ENCODE measurements at regions not wholly inside any gene's neighbourhood (a gene's known extent, or its start where the extent isn't known, plus 50 kb on each side); places are given as distances from the start of the nearest gene placed in this dataset.

- H3K36me3 Mint-ChIP-seq (ENCODE audit: insufficient read depth, unreplicated experiment): no peaks in the 10 kb centered on the region
- no peak for DNase-seq
- TF ChIP-seq CTCF (IDR thresholded peaks at IDR 0.05; ENCODE audit: unreplicated experiment): no peak
- H3K27me3 Mint-ChIP-seq (ENCODE audit: unreplicated experiment): no peaks in the 10 kb centered on the region
- H3K4me1 Mint-ChIP-seq (ENCODE audit: low read depth, unreplicated experiment): no peaks in the 10 kb centered on the region
- CTCF ChIA-PET: no interaction called here
- no peak overlapping the region for H3K4me3 Mint-ChIP-seq (ENCODE audit: low read depth, unreplicated experiment)
- H3K27ac Mint-ChIP-seq (ENCODE audit: unreplicated experiment): no peak overlapping the region
- H3K9me3 Mint-ChIP-seq (ENCODE audit: low read depth, unreplicated experiment): no peaks in the 10 kb centered on the region
- intact Hi-C loops (cut with micrococcal nuclease; ENCODE audit: unreplicated experiment): no loop called here
- BruUV-seq (replicated peaks): no TSS peak
Measured at GRCh38 chr1:119228335-119229080, 88.1 kb upstream of the WARS2 start.

GRCh38 chr1:119235120-119235519, 94.7 kb upstream of the WARS2 start:
- TF ChIP-seq CTCF (IDR thresholded peaks at IDR 0.05; ENCODE audit: unreplicated experiment): no peak
- H3K4me3 Mint-ChIP-seq (ENCODE audit: low read depth, unreplicated experiment): no peak overlapping the region
- no TSS peak for BruUV-seq (replicated peaks)
- no peaks in the 10 kb centered on the region for H3K36me3 Mint-ChIP-seq (ENCODE audit: insufficient read depth, unreplicated experiment)
- no peaks in the 10 kb centered on the region for H3K9me3 Mint-ChIP-seq (ENCODE audit: low read depth, unreplicated experiment)
- no peak overlapping the region for H3K27ac Mint-ChIP-seq (ENCODE audit: unreplicated experiment)
- no peaks in the 10 kb centered on the region for H3K4me1 Mint-ChIP-seq (ENCODE audit: low read depth, unreplicated experiment)
- no peaks in the 10 kb centered on the region for H3K27me3 Mint-ChIP-seq (ENCODE audit: unreplicated experiment)
- no peak for DNase-seq
- intact Hi-C loops (cut with micrococcal nuclease; ENCODE audit: unreplicated experiment): no loop called here
- CTCF ChIA-PET: no interaction called here

- DNase-seq: no peak
- intact Hi-C loops (cut with micrococcal nuclease; ENCODE audit: unreplicated experiment): no loop called here
- no peak for TF ChIP-seq CTCF (IDR thresholded peaks at IDR 0.05; ENCODE audit: unreplicated experiment)
- Mint-ChIP-seq H3K9me3 (ENCODE audit: low read depth, unreplicated experiment) (peaks cover 2% of the 10 kb centered on the region), H3K27me3 (ENCODE audit: unreplicated experiment) (no peaks in the 10 kb centered on the region), H3K36me3 (ENCODE audit: insufficient read depth, unreplicated experiment) (no peaks in the 10 kb centered on the region), H3K27ac (ENCODE audit: unreplicated experiment) (no peak overlapping the region), H3K4me1 (ENCODE audit: low read depth, unreplicated experiment) (no peaks in the 10 kb centered on the region), H3K4me3 (ENCODE audit: low read depth, unreplicated experiment) (no peak overlapping the region)
- CTCF ChIA-PET: no interaction called here
- no TSS peak for BruUV-seq (replicated peaks)
Measured at GRCh38 chr1:119245881-119246280, 105.4 kb upstream of the WARS2 start.

GRCh38 chr1:119249283-119249682, 108.8 kb upstream of the WARS2 start:
- DNase-seq: no peak
- no TSS peak for BruUV-seq (replicated peaks)
- Mint-ChIP-seq H3K4me3 (ENCODE audit: low read depth, unreplicated experiment) (no peak overlapping the region), H3K9me3 (ENCODE audit: low read depth, unreplicated experiment) (peaks cover 2% of the 10 kb centered on the region), H3K27me3 (ENCODE audit: unreplicated experiment) (no peaks in the 10 kb centered on the region), H3K36me3 (ENCODE audit: insufficient read depth, unreplicated experiment) (no peaks in the 10 kb centered on the region), H3K27ac (ENCODE audit: unreplicated experiment) (no peak overlapping the region), H3K4me1 (ENCODE audit: low read depth, unreplicated experiment) (no peaks in the 10 kb centered on the region)
- TF ChIP-seq CTCF (IDR thresholded peaks at IDR 0.05; ENCODE audit: unreplicated experiment): no peak
- intact Hi-C loops (cut with micrococcal nuclease; ENCODE audit: unreplicated experiment): no loop called here
- CTCF ChIA-PET: no interaction called here
